ENCODE measurements at regions not wholly inside any gene's neighbourhood (a gene's known extent, or its start where the extent isn't known, plus 50 kb on each side); places are given as distances from the start of the nearest gene placed in this dataset.

DNA sequence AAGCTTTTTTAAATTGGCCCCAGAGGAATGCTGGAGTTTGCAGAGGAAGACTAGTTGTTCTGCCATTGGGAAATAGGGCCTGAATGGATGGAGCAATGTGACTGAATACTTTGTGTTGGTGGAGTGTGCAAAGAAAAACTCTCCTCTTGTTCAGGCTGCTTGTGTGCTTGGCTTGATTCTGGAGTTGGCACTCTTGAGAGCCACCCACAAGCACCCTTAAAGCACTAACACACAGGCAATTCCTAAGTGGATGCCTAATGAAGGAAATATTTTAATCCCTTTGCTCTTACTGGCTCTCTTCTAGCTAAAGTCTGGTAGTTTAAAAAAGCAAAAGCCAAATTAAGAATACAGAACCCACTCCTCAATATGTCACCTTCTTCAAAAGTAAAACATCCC is 304.4 kb upstream of the C2CD4B start:
- Histone ChIP-seq H3K27me3 (ENCODE audit: control insufficient read depth in 1 of 2, insufficient read depth in 2 of 2, low read length in 2 of 2) (no peaks in the 10 kb centered on the region), H3K9ac (ENCODE audit: low read length in 2 of 2) (no peak overlapping the region), H3K4me1 (ENCODE audit: control insufficient read depth, insufficient read depth, low read length) (peaks cover 38% of the 10 kb centered on the region), H3K4me3 (ENCODE audit: low read length in 2 of 2) (no peak overlapping the region), H3K9me3 (ENCODE audit: control insufficient read depth in 2 of 2, low read length in 2 of 2) (no peaks in the 10 kb centered on the region), H3K27ac (ENCODE audit: low read length) (peak overlapping the region; percentile 73), H3K36me3 (ENCODE audit: control insufficient read depth in 2 of 2, insufficient read depth in 2 of 2, low read length in 2 of 2) (no peaks in the 10 kb centered on the region)

- Histone ChIP-seq H3K4me3 (ENCODE audit: low read length in 2 of 2) (peak overlapping the region in 1 of 2 donors; percentile 15), H3K27ac (ENCODE audit: low read length) (peak overlapping the region; percentile 73), H3K9ac (ENCODE audit: low read length in 2 of 2) (peak overlapping the region in 1 of 2 donors; percentile 29), H3K36me3 (ENCODE audit: control insufficient read depth in 2 of 2, insufficient read depth in 2 of 2, low read length in 2 of 2) (no peaks in the 10 kb centered on the region), H3K27me3 (ENCODE audit: control insufficient read depth in 1 of 2, insufficient read depth in 2 of 2, low read length in 2 of 2) (no peaks in the 10 kb centered on the region), H3K9me3 (ENCODE audit: control insufficient read depth in 2 of 2, low read length in 2 of 2) (no peaks in the 10 kb centered on the region), H3K4me1 (ENCODE audit: control insufficient read depth, insufficient read depth, low read length) (peaks cover 42% of the 10 kb centered on the region)
Observed at GRCh38 chr15:62469874-62470688, 305.0 kb upstream of the C2CD4B start.

- no peaks in the 10 kb centered on the region for H3K9me3 ChIP-seq (ENCODE audit: control insufficient read depth in 2 of 2, low read length in 2 of 2)
- no peak overlapping the region for H3K4me3 ChIP-seq (ENCODE audit: low read length in 2 of 2)
- H3K36me3 ChIP-seq (ENCODE audit: control insufficient read depth in 2 of 2, insufficient read depth in 2 of 2, low read length in 2 of 2), result no peaks in the 10 kb centered on the region
- H3K9ac ChIP-seq (ENCODE audit: low read length in 2 of 2), result no peak overlapping the region
- no peaks in the 10 kb centered on the region for H3K27me3 ChIP-seq (ENCODE audit: control insufficient read depth in 1 of 2, insufficient read depth in 2 of 2, low read length in 2 of 2)
- H3K27ac ChIP-seq (ENCODE audit: low read length), result peak overlapping the region; percentile 37
- peaks cover 59% of the 10 kb centered on the region for H3K4me1 ChIP-seq (ENCODE audit: control insufficient read depth, insufficient read depth, low read length)
Observed at GRCh38 chr15:62472616-62473299, 307.7 kb upstream of the C2CD4B start.

GRCh38 chr15:62474021-62474770 is 309.1 kb upstream of the C2CD4B start:
- H3K36me3 ChIP-seq (ENCODE audit: control insufficient read depth in 2 of 2, insufficient read depth in 2 of 2, low read length in 2 of 2), result no peaks in the 10 kb centered on the region
- no peak overlapping the region for H3K9ac ChIP-seq (ENCODE audit: low read length in 2 of 2)
- H3K27ac ChIP-seq (ENCODE audit: low read length), result peak overlapping the region; percentile 31
- no peaks in the 10 kb centered on the region for H3K9me3 ChIP-seq (ENCODE audit: control insufficient read depth in 2 of 2, low read length in 2 of 2)
- no peaks in the 10 kb centered on the region for H3K27me3 ChIP-seq (ENCODE audit: control insufficient read depth in 1 of 2, insufficient read depth in 2 of 2, low read length in 2 of 2)
- H3K4me1 ChIP-seq (ENCODE audit: control insufficient read depth, insufficient read depth, low read length), result peaks cover 54% of the 10 kb centered on the region
- no peak overlapping the region for H3K4me3 ChIP-seq (ENCODE audit: low read length in 2 of 2)

GRCh38 chr15:62474771-62475124 is 309.7 kb upstream of the C2CD4B start:
- Histone ChIP-seq H3K27ac (ENCODE audit: low read length) (peak overlapping the region; percentile 31), H3K36me3 (ENCODE audit: control insufficient read depth in 2 of 2, insufficient read depth in 2 of 2, low read length in 2 of 2) (no peaks in the 10 kb centered on the region), H3K9me3 (ENCODE audit: control insufficient read depth in 2 of 2, low read length in 2 of 2) (no peaks in the 10 kb centered on the region), H3K4me3 (ENCODE audit: low read length in 2 of 2) (peak overlapping the region in 1 of 2 donors; percentile 3), H3K9ac (ENCODE audit: low read length in 2 of 2) (no peak overlapping the region), H3K4me1 (ENCODE audit: control insufficient read depth, insufficient read depth, low read length) (peaks cover 50% of the 10 kb centered on the region), H3K27me3 (ENCODE audit: control insufficient read depth in 1 of 2, insufficient read depth in 2 of 2, low read length in 2 of 2) (no peaks in the 10 kb centered on the region)

DNA sequence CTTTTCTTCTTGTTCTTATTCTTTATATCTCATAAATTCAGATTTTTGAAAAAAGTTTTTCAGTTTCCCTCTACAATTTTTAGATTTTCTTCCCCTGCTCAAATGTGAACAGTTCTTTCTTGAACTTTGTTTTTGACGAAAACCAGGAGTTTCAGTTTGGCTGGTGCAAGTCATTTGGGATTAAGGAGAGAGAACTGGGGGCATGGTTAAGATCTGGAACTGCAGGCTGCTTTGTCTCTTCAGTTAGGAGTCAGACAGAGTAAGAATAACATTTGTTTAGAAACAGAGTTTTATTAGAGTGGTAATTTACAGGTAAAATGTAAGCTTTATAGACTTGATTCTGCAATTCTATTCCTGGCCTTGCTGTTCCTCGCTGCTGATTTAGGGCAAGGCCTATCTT is 310.5 kb upstream of the C2CD4B start:
- Histone ChIP-seq H3K4me3 (ENCODE audit: low read length in 2 of 2) (peak overlapping the region; percentile 35 to 49), H3K36me3 (ENCODE audit: control insufficient read depth in 2 of 2, insufficient read depth in 2 of 2, low read length in 2 of 2) (no peaks in the 10 kb centered on the region), H3K4me1 (ENCODE audit: control insufficient read depth, insufficient read depth, low read length) (peaks cover 44% of the 10 kb centered on the region), H3K9me3 (ENCODE audit: control insufficient read depth in 2 of 2, low read length in 2 of 2) (no peaks in the 10 kb centered on the region), H3K27me3 (ENCODE audit: control insufficient read depth in 1 of 2, insufficient read depth in 2 of 2, low read length in 2 of 2) (no peaks in the 10 kb centered on the region), H3K9ac (ENCODE audit: low read length in 2 of 2) (no peak overlapping the region), H3K27ac (ENCODE audit: low read length) (peak overlapping the region; percentile 76)

DNA sequence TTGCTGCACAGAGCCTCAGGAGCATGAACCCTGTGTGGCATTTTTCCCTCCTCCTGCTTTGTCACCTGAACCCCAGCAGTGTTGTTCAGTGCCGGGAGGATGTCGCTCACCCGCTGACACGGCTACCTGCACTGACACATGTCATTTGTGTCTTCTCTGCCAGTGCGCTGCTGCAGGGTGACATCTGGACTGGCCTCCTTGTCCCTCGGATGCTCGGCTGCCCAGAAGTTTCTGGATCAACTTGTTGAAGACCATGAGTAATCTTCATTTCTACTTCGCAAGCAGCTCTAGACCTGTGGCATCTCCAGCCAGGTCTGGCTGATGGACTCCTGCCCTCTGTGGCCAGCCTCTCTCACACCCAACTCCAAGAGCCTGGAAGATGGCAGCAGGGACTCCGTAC is 311.1 kb upstream of the C2CD4B start:
- Histone ChIP-seq H3K36me3 (ENCODE audit: control insufficient read depth in 2 of 2, insufficient read depth in 2 of 2, low read length in 2 of 2) (no peaks in the 10 kb centered on the region), H3K9ac (ENCODE audit: low read length in 2 of 2) (no peak overlapping the region), H3K27ac (ENCODE audit: low read length) (peak overlapping the region; percentile 76), H3K27me3 (ENCODE audit: control insufficient read depth in 1 of 2, insufficient read depth in 2 of 2, low read length in 2 of 2) (no peaks in the 10 kb centered on the region), H3K4me3 (ENCODE audit: low read length in 2 of 2) (peak overlapping the region in 1 of 2 donors; percentile 49), H3K9me3 (ENCODE audit: control insufficient read depth in 2 of 2, low read length in 2 of 2) (no peaks in the 10 kb centered on the region), H3K4me1 (ENCODE audit: control insufficient read depth, insufficient read depth, low read length) (peaks cover 46% of the 10 kb centered on the region)

- Histone ChIP-seq H3K4me3 (ENCODE audit: low read length in 2 of 2) (no peak overlapping the region), H3K9ac (ENCODE audit: low read length in 2 of 2) (no peak overlapping the region), H3K27me3 (ENCODE audit: control insufficient read depth in 1 of 2, insufficient read depth in 2 of 2, low read length in 2 of 2) (no peaks in the 10 kb centered on the region), H3K27ac (ENCODE audit: low read length) (no peak overlapping the region), H3K36me3 (ENCODE audit: control insufficient read depth in 2 of 2, insufficient read depth in 2 of 2, low read length in 2 of 2) (no peaks in the 10 kb centered on the region), H3K4me1 (ENCODE audit: control insufficient read depth, insufficient read depth, low read length) (peaks cover 36% of the 10 kb centered on the region), H3K9me3 (ENCODE audit: control insufficient read depth in 2 of 2, low read length in 2 of 2) (no peaks in the 10 kb centered on the region)
Observed at GRCh38 chr15:62477929-62478328, 312.8 kb upstream of the C2CD4B start.

DNA sequence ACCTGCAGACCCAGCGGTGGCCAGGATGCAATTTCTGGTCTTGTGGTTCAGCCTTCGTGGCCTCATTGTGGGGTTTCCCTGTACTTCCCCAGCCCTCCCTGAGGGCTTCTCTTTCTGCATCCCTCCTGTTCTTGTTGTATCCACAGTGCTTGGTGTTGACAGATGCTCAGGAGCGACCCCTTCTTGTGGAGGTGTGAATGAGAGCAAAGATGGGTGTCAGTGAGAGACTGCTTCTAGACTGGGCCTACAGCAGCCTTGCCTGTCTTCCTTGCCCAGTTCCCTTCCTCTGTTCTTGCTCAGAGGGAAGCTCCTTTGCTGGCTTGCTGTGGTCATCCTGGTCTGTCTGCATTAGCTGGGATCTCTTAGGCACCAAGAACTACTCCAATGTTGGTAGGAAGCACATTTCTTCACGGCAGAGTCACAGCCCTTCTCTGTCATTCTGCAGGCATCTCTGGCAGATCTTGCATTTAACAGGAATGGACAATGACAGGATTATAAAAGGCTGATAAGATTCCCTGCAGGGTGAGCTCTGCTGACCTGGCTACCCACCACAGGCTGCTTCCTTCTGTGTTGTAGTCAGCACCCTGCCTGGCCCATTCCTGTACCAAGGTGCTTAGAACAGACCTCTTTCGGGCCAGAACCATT is 317.8 kb upstream of the C2CD4B start:
- Histone ChIP-seq H3K4me3 (ENCODE audit: low read length in 2 of 2) (no peak overlapping the region), H3K27me3 (ENCODE audit: control insufficient read depth in 1 of 2, insufficient read depth in 2 of 2, low read length in 2 of 2) (no peaks in the 10 kb centered on the region), H3K9ac (ENCODE audit: low read length in 2 of 2) (no peak overlapping the region), H3K27ac (ENCODE audit: low read length) (no peak overlapping the region), H3K36me3 (ENCODE audit: control insufficient read depth in 2 of 2, insufficient read depth in 2 of 2, low read length in 2 of 2) (peaks cover 0 to 3% of the 10 kb centered on the region in 2 donors), H3K4me1 (ENCODE audit: control insufficient read depth, insufficient read depth, low read length) (peaks cover 18% of the 10 kb centered on the region), H3K9me3 (ENCODE audit: control insufficient read depth in 2 of 2, low read length in 2 of 2) (no peaks in the 10 kb centered on the region)

DNA sequence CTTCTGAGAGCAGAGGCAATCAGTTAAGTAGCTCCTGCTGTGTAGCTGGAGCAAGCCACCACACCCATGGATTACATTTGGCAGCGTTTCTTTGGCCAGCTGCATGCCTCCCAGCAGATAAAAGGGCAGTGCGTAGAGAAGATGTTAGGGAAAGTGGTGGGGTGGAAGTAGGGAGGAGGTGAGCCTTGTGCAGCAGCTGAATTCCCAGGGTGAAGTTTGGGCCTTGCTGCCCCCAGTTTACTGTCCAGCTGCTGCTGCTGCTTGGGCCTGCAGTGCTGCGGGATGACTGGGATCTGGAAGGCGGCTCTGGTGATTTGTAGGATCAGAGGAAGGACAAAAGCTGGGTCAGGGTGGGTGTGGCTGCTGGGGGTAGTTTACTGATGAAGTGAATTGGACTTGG is 318.7 kb upstream of the C2CD4B start:
- no peaks in the 10 kb centered on the region for H3K27me3 ChIP-seq (ENCODE audit: control insufficient read depth in 1 of 2, insufficient read depth in 2 of 2, low read length in 2 of 2)
- peaks cover 0 to 3% of the 10 kb centered on the region in 2 donors for H3K36me3 ChIP-seq (ENCODE audit: control insufficient read depth in 2 of 2, insufficient read depth in 2 of 2, low read length in 2 of 2)
- no peak overlapping the region for H3K9ac ChIP-seq (ENCODE audit: low read length in 2 of 2)
- no peak overlapping the region for H3K27ac ChIP-seq (ENCODE audit: low read length)
- H3K4me3 ChIP-seq (ENCODE audit: low read length in 2 of 2), result no peak overlapping the region
- peaks cover 18% of the 10 kb centered on the region for H3K4me1 ChIP-seq (ENCODE audit: control insufficient read depth, insufficient read depth, low read length)
- H3K9me3 ChIP-seq (ENCODE audit: control insufficient read depth in 2 of 2, low read length in 2 of 2), result no peaks in the 10 kb centered on the region

All from stomach smooth muscle (tissue), 2 donors.